HG03095 (cell line): ENCODE measurements at regions not wholly inside any gene's neighbourhood (a gene's known extent, or its start where the extent isn't known, plus 50 kb on each side); places are given as distances from the start of the nearest gene placed in this dataset.
"Not testable (repeated sequence)": the region's sequence is repeated elsewhere in the genome, so short reads cannot be mapped to it uniquely, and the experiment has no call there.

Source experiments
- ATAC-seq: cut with Tn5 transposase; IDR thresholded peaks from one replicate; pipeline ENCODE4 v1.9.1; 2021; ENCODE audit warnings: moderate library complexity; ENCODE audit not compliant: unreplicated experiment

GRCh38 chr2:89129440-89129839 lies 438.0 kb downstream of the RPIA start:
- ATAC-seq = not testable (repeated sequence)

- not testable (repeated sequence) for ATAC-seq
These were observed 439.3 kb downstream of the RPIA start for GRCh38 chr2:89130665-89131308.

DNA sequence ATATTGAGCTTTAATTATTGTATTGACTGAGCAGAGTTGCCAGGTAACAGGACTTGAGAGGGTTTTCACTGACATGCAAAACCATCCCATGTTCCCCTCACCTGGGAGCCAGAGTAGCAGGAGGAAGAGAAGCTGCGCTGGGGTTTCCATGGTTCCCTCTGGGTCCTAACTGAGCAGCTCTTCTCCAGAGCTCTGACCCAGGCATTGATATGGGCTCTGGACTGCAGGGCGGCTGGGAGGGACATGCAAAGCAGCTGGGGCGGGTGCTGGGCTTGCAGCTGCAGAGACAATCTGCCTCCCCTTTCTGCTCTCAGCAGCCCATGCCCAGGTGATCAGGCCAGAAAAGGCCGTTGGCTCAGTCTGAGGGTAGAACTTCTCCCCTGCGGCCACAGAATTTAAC lies 451.5 kb downstream of the RPIA start:
- not testable (repeated sequence) for ATAC-seq

GRCh38 chr2:89145342-89145741 lies 453.9 kb downstream of the RPIA start:
- not testable (repeated sequence) for ATAC-seq

- not testable (repeated sequence) for ATAC-seq
These were observed 456.8 kb downstream of the RPIA start for GRCh38 chr2:89148256-89148655.

DNA sequence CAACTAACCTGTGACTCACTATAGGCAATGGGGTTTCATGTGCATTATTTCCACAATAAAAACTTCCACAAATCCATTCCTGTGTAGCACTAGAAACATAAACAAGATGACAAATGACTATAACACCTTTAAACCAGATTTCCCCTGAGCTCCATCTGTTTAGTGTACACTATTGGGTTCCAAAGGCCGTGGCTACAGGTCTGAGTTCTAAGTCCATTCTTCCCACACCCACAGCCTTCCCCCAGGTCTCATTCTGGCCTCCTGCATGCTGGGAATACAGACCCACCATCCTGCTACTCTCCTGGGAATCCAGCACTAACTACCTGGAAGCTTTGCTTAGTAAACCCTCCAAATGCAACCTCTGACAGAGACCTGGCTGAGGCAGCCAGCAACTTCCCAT lies 460.2 kb downstream of the RPIA start:
- not testable (repeated sequence) for ATAC-seq

- ATAC-seq = not testable (repeated sequence)
These were observed 461.0 kb downstream of the RPIA start for GRCh38 chr2:89152501-89152900.

DNA sequence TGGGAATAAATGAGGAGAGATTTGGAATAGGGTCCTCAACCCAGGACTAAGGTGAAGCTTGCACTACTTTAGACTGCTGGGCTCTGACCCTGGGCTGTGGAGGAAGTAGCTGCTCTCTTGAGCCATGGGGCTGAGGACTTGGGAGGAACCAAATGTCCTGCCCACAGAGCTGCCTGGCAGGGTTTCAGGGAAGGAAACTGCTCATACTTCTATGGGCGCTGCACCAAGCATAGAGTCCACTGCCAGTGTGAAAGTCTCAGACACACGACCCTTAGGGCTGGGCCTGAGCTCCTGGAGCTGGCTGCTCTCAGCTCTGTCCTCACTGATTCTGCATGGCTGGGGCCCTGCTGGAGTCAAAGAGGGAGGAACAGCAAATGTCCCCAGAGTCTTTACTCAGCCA lies 461.7 kb downstream of the RPIA start:
- ATAC-seq = not testable (repeated sequence)

DNA sequence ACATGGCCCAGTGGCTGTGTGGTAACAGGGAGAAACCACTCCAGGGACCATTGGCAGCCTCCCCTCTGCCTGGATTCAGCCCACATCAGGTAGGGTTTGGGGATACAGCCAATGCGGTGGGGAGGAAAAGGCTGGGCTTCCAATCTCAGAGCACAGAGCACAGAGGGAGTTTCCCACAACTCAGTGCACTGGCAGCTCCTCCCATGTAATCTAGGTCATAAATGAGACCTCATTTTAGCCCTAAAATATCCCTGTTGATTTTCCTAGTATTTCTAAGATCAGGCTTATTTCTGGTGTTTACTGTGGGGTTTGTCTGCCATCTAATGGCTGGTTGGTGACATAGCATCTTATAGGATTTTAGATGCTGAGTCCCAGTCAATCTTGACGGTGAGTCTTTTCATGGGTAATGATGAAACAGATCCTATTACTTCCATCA lies 462.8 kb downstream of the RPIA start:
- ATAC-seq = not testable (repeated sequence)

GRCh38 chr2:89160306-89160705 lies 468.8 kb downstream of the RPIA start:
- ATAC-seq = peak; percentile 59

DNA sequence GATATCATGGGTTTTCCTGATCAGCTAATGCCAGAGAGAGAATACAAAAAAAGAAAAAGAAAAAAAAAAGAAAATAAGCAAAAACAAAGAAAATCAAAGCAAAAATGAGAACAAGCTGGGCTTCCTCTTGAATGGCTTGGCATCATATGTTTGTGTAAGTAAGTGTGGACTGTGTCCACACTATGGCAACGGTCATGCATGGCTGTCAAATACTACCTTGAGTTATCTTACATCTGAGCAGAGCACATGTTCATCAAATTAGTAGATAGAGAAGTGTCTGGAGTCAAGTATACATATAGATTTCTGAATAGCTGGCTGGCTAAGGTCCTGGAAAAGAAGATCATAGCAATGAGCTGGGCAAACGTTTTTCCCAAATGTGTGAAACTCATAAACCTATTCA lies 470.2 kb downstream of the RPIA start:
- ATAC-seq = not testable (repeated sequence)

DNA sequence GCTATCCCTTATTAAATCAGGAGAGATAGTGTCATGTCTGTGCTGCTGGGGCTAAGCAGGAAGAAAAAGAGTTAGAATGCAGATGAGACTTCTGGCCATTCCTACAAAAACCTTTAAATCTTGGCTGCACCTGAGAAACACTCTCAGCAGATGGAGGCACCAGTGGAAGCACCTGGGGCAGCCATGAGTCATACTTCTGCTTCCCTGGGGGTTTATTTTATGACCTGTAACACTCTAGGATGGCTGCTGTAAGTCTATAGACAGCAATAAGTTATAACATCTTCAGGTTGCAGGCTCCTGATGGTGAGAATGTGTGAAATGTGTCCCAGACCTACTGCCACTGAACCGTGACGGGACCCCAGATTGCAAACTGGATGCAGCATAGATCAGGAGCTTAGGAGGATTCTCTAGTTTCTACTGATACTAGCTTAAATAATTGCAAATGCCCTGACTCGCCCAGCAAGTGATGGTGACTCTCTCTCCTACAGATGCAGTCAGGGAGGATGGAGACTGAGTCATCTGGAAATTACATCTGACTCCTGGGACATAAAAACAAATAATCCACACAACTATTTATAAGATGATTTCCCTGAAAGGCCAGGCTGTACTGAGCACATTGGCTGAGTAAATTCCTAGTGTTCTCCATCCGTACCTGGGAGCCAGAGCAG lies 479.2 kb downstream of the RPIA start:
- not testable (repeated sequence) for ATAC-seq

GRCh38 chr2:89171174-89171519 lies 479.7 kb downstream of the RPIA start:
- ATAC-seq = not testable (repeated sequence)

DNA sequence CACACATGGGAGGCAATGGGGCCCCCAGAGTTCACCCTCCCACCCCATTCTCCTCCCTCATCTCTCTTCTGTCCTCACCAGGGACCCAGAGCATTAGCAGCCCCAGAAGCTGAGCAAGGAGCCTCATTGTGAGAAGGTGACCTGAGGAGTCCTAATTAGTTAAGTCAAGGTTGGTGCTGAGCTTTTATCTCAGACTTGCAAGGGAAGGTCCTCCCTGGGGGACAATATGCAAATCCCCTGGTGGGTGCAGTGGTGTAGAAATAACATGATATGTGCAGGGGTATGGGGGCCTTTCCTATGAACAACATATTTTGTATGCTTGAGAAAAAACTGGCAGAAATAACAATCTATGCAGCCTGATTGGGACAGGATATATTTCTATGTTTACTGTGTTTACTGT lies 485.5 kb downstream of the RPIA start:
- ATAC-seq = not testable (repeated sequence)

- not testable (repeated sequence) for ATAC-seq
These were observed 490.7 kb downstream of the RPIA start for GRCh38 chr2:89182221-89182620.

DNA sequence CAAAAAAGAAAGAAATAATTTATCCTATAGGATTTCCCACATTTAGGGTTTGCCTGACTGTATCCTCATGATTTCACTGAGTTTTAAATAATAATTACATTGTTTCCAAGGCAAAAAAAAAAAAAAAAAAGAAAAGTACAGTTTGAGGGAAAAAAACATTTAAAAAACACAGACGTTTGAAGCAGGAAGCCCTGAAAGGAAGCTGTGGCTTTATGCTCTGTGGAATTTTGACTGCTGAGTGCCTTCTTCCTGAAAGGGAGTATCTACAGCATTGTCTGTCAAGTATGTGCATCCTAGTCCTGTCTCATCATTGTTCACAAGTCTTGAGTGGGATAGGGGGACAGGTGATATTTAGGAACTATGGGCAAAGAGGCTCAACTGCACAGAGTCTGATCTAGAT lies 493.3 kb downstream of the RPIA start:
- ATAC-seq = not testable (repeated sequence)

DNA sequence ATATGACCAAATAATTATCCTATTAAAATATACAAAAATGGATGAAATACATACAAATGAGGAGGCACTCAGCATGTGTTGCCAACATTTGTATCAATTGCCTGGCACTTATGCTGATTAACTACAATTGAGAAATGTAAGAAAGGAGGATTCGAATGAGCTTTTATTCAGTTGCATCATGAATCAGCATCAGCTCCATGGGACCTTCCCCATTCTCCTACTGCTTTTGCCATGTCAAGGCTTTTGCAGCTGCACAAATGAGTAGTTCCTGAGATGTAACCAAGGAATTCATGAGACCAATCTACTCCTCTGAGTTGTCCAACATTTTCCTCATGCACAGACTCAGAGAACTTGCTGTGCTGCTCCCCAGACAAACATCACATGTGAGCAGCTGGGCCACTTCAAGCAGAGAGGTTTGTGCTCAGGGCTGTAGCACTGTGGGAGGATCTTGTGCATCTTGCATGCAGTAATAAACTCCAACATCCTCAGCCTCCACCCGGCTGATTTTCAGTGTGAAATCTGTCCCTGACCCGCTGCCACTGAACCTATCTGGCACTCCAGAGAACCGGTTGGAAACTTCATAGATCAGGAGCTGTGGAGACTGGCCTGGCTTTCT lies 504.3 kb downstream of the RPIA start:
- ATAC-seq = not testable (repeated sequence)

GRCh38 chr2:89196719-89197118 lies 505.2 kb downstream of the RPIA start:
- not testable (repeated sequence) for ATAC-seq

GRCh38 chr2:89198026-89198425 lies 506.6 kb downstream of the RPIA start:
- not testable (repeated sequence) for ATAC-seq

GRCh38 chr2:89199453-89200246 lies 508.2 kb downstream of the RPIA start:
- ATAC-seq = not testable (repeated sequence)

GRCh38 chr2:89200247-89200527 lies 508.7 kb downstream of the RPIA start:
- ATAC-seq = not testable (repeated sequence)
